WTC11 (cell line): ENCODE measurements at regions not wholly inside any gene's neighbourhood (a gene's known extent, or its start where the extent isn't known, plus 50 kb on each side); places are given as distances from the start of the nearest gene placed in this dataset.

Experiments
- ATAC-seq: fragments of 200-7000 bp; cut with Tn5 transposase; 2 replicates; pipeline ENCODE4 v1.10.0; 2021; ENCODE audit warnings: mild to moderate bottlenecking, moderate library complexity
- CTCF ChIA-PET: fragments of 300-600 bp; sonication (Branson Sonifier 250); formaldehyde crosslinking; loops from one replicate; lab custom pipeline; 2021; ENCODE audit warnings: antibody characterized with exemption; lab: Charles Lee
- POLR2A ChIA-PET: fragments of 350-600 bp; sonication (Branson Sonifier 250); formaldehyde crosslinking; loops from one replicate; lab custom pipeline; 2021; ENCODE audit warnings: antibody characterized with exemption; lab: Charles Lee
- DNase-seq: peaks from one replicate; pipeline ENCODE4 v3.0.0; 2021; ENCODE audit warnings: low spot score
- H3K27ac Mint-ChIP-seq: 2 replicates; pipeline ENCODE4 v1.8.0; 2021; ENCODE audit warnings: mixed read lengths
- H3K27me3 Mint-ChIP-seq: 2 replicates; pipeline ENCODE4 v1.8.0; 2021; ENCODE audit warnings: low read depth, mild to moderate bottlenecking, moderate library complexity, mixed read lengths
- H3K36me3 Mint-ChIP-seq: 2 replicates; pipeline ENCODE4 v1.8.0; 2021; ENCODE audit warnings: mixed read lengths
- H3K4me1 Mint-ChIP-seq: 2 replicates; pipeline ENCODE4 v1.8.0; 2022; ENCODE audit warnings: mixed read lengths
- H3K4me3 Mint-ChIP-seq: 2 replicates; pipeline ENCODE4 v1.8.0; 2021; ENCODE audit warnings: mild to moderate bottlenecking, moderate library complexity, mixed read lengths
- H3K9me3 Mint-ChIP-seq: 2 replicates; pipeline ENCODE4 v1.8.0; 2021; ENCODE audit warnings: mixed read lengths
- ATF3 ChIP-seq: sonication (generic); formaldehyde crosslinking; conservative IDR thresholded peaks from 2 replicates; pipeline ENCODE4 v1.8.1; 2022; ENCODE audit warnings: mild to moderate bottlenecking, missing genetic modification reagents
- CBFB ChIP-seq: sonication (generic); formaldehyde crosslinking; IDR thresholded peaks from 2 replicates; pipeline ENCODE4 v1.8.1; 2022; ENCODE audit warnings: mild to moderate bottlenecking, low read depth, missing genetic modification reagents
- FOXJ3 ChIP-seq: sonication (generic); formaldehyde crosslinking; IDR thresholded peaks from 2 replicates; pipeline ENCODE4 v1.9.0; 2021; ENCODE audit warnings: missing genetic modification reagents, mild to moderate bottlenecking, borderline replicate concordance
- GABPB1 ChIP-seq: sonication (generic); formaldehyde crosslinking; IDR thresholded peaks from 2 replicates; pipeline ENCODE4 v1.8.1; 2023; ENCODE audit warnings: mild to moderate bottlenecking, missing genetic modification reagents
- GRHL2 ChIP-seq: fragments of 250-450 bp; sonication (Bioruptor Pico); IDR thresholded peaks from 2 replicates; pipeline ENCODE4 v1.8.0; 2022; ENCODE audit warnings: mild to moderate bottlenecking, moderate library complexity; ENCODE audit not compliant: insufficient replicate concordance, severe bottlenecking
- GTF2I ChIP-seq: fragments of 250-450 bp; sonication (Bioruptor Pico); conservative IDR thresholded peaks from 2 replicates; pipeline ENCODE4 v1.4.0; 2021; ENCODE audit warnings: mild to moderate bottlenecking
- JUN ChIP-seq: sonication (generic); formaldehyde crosslinking; IDR thresholded peaks from 2 replicates; pipeline ENCODE4 v1.8.0; 2023; ENCODE audit warnings: mild to moderate bottlenecking, missing genetic modification reagents
- KAT7 ChIP-seq: sonication (generic); formaldehyde crosslinking; IDR thresholded peaks from 2 replicates; pipeline ENCODE4 v1.8.1; 2023; ENCODE audit warnings: missing genetic modification reagents, mild to moderate bottlenecking, borderline replicate concordance
- MLX ChIP-seq: sonication (generic); formaldehyde crosslinking; IDR thresholded peaks from 2 replicates; pipeline ENCODE4 v1.8.1; 2023; ENCODE audit warnings: mild to moderate bottlenecking, missing genetic modification reagents, moderate library complexity
- MYBL2 ChIP-seq: sonication (generic); formaldehyde crosslinking; IDR thresholded peaks from 2 replicates; pipeline ENCODE4 v1.8.1; 2023; ENCODE audit warnings: mild to moderate bottlenecking, moderate library complexity, missing genetic modification reagents
- NFE2L1 ChIP-seq: sonication (generic); formaldehyde crosslinking; IDR thresholded peaks from 2 replicates; pipeline ENCODE4 v1.8.1; 2023; ENCODE audit warnings: missing genetic modification reagents
- NR3C1 ChIP-seq: sonication (generic); formaldehyde crosslinking; conservative IDR thresholded peaks from 2 replicates; pipeline ENCODE4 v1.8.1; 2023; ENCODE audit warnings: low read depth, mild to moderate bottlenecking, missing genetic modification reagents
- SP1 ChIP-seq: sonication (generic); formaldehyde crosslinking; conservative IDR thresholded peaks from 2 replicates; pipeline ENCODE4 v1.8.1; 2022; ENCODE audit warnings: missing genetic modification reagents
- ZBTB21 ChIP-seq: sonication (generic); formaldehyde crosslinking; IDR thresholded peaks from 2 replicates; pipeline ENCODE4 v1.8.1; 2023; ENCODE audit warnings: mild to moderate bottlenecking, missing genetic modification reagents, borderline replicate concordance
- ZNF138 ChIP-seq: sonication (generic); formaldehyde crosslinking; conservative IDR thresholded peaks from 2 replicates; pipeline ENCODE4 v1.8.1; 2022; ENCODE audit warnings: mild to moderate bottlenecking, moderate library complexity, missing genetic modification reagents
- ZNF232 ChIP-seq: sonication (generic); formaldehyde crosslinking; IDR thresholded peaks from 2 replicates; pipeline ENCODE4 v1.8.0; 2022; ENCODE audit warnings: mild to moderate bottlenecking, missing genetic modification reagents
- ZNF281 ChIP-seq: sonication (generic); formaldehyde crosslinking; IDR thresholded peaks from 2 replicates; pipeline ENCODE4 v1.8.0; 2023; ENCODE audit warnings: mild to moderate bottlenecking, missing genetic modification reagents
- ZNF396 ChIP-seq: fragments of 250-450 bp; sonication (Bioruptor Pico); IDR thresholded peaks from 2 replicates; pipeline ENCODE4 v1.8.0; 2021; ENCODE audit warnings: mild to moderate bottlenecking, moderate library complexity, borderline replicate concordance
- ZNF416 ChIP-seq: fragments of 250-450 bp; sonication (Bioruptor Pico); IDR thresholded peaks from 2 replicates; pipeline ENCODE4 v1.9.0; 2021; ENCODE audit warnings: mild to moderate bottlenecking, inconsistent platforms
- ZNF425 ChIP-seq: fragments of 250-450 bp; sonication (Bioruptor Pico); conservative IDR thresholded peaks from 2 replicates; pipeline ENCODE4 v1.9.0; 2021; ENCODE audit warnings: mild to moderate bottlenecking
- ZNF532 ChIP-seq: fragments of 250-450 bp; sonication (Bioruptor Pico); IDR thresholded peaks from 2 replicates; pipeline ENCODE4 v1.9.0; 2021; ENCODE audit warnings: mild to moderate bottlenecking, borderline replicate concordance
- ZNF671 ChIP-seq: fragments of 250-450 bp; sonication (Bioruptor Pico); IDR thresholded peaks from 2 replicates; pipeline ENCODE4 v1.8.0; 2021; ENCODE audit warnings: mild to moderate bottlenecking

GRCh38 chr3:8369638-8370037 is 132.0 kb upstream of the LMCD1 start:
- H3K4me3 Mint-ChIP-seq: no peak overlapping the region
- TF ChIP-seq NR3C1 (CRISPR knock-in tag): no peak
- TF ChIP-seq SP1 (CRISPR knock-in tag): no peak
- TF ChIP-seq JUN (CRISPR knock-in tag): no peak
- no peak for TF ChIP-seq FOXJ3
- no peak for TF ChIP-seq ZBTB21
- no peak for TF ChIP-seq ZNF138
- TF ChIP-seq NFE2L1 (CRISPR knock-in tag): no peak
- no peak for TF ChIP-seq ATF3
- no peak for TF ChIP-seq CBFB
- TF ChIP-seq ZNF396 (CRISPR knock-in tag): no peak
- TF ChIP-seq KAT7 (CRISPR knock-in tag): no peak
- TF ChIP-seq ZNF671 (CRISPR knock-in tag): no peak
- no peak for TF ChIP-seq GTF2I (CRISPR knock-in tag)
- no peak for TF ChIP-seq ZNF281 (CRISPR knock-in tag)
- TF ChIP-seq, all 79 proteins: peak for 0
- Mint-ChIP-seq H3K27me3 (no peaks in the 10 kb centered on the region; the same call in 1 of the 2 replicates), H3K9me3 (peaks cover 6% of the 10 kb centered on the region; the same call in 1 of the 2 replicates), H3K27ac (no peak overlapping the region), H3K36me3 (no peaks in the 10 kb centered on the region), H3K4me1 (0 out of 2 replicates have a peak, but pooled peaks cover 4% of the 10 kb centered on the region)
- ChIA-PET CTCF (no interaction called here), POLR2A (no interaction called here)
- ATAC-seq: no peak
- no peak for DNase-seq

- no peak for DNase-seq
- H3K27me3 Mint-ChIP-seq: no peaks in the 10 kb centered on the region; the same call in 1 of the 2 replicates
- H3K4me3 Mint-ChIP-seq: no peak overlapping the region
- H3K36me3 Mint-ChIP-seq: no peaks in the 10 kb centered on the region
- ChIA-PET CTCF (interaction anchor here (1.5 to 1.6 kb wide), 2 partner anchors 46 to 47 kb away, joined by 5 to 7 read pairs; no protein-coding TSS in a partner anchor), POLR2A (no interaction called here)
- no peak for ATAC-seq
- peaks cover 12% of the 10 kb centered on the region; the same call in 1 of the 2 replicates for H3K9me3 Mint-ChIP-seq
- TF ChIP-seq MLX (no peak), ZNF416 (CRISPR knock-in tag) (no peak), ZNF532 (CRISPR knock-in tag) (no peak), ATF3 (no peak), ZNF232 (CRISPR knock-in tag) (no peak), MYBL2 (no peak), GABPB1 (CRISPR knock-in tag) (no peak), ZNF425 (CRISPR knock-in tag) (no peak), GTF2I (CRISPR knock-in tag) (no peak), SP1 (CRISPR knock-in tag) (no peak), GRHL2 (CRISPR knock-in tag) (no peak), NR3C1 (CRISPR knock-in tag) (no peak)
- H3K27ac Mint-ChIP-seq: no peak overlapping the region
- 0 out of 2 replicates have a peak, but pooled peaks cover 4% of the 10 kb centered on the region for H3K4me1 Mint-ChIP-seq
These were observed 130.5 kb upstream of the LMCD1 start for GRCh38 chr3:8371085-8371551.
